HG03521 (cell line): ENCODE measurements at regions not wholly inside any gene's neighbourhood (a gene's known extent, or its start where the extent isn't known, plus 50 kb on each side); places are given as distances from the start of the nearest gene placed in this dataset.
A peak's percentile ranks its signal among the peaks of the same experiment; 100 is the strongest.

Experiments
- ATAC-seq: cut with Tn5 transposase; IDR thresholded peaks from one replicate; pipeline ENCODE4 v1.9.1; 2021; ENCODE audit warnings: mild to moderate bottlenecking, moderate library complexity; ENCODE audit not compliant: unreplicated experiment

DNA sequence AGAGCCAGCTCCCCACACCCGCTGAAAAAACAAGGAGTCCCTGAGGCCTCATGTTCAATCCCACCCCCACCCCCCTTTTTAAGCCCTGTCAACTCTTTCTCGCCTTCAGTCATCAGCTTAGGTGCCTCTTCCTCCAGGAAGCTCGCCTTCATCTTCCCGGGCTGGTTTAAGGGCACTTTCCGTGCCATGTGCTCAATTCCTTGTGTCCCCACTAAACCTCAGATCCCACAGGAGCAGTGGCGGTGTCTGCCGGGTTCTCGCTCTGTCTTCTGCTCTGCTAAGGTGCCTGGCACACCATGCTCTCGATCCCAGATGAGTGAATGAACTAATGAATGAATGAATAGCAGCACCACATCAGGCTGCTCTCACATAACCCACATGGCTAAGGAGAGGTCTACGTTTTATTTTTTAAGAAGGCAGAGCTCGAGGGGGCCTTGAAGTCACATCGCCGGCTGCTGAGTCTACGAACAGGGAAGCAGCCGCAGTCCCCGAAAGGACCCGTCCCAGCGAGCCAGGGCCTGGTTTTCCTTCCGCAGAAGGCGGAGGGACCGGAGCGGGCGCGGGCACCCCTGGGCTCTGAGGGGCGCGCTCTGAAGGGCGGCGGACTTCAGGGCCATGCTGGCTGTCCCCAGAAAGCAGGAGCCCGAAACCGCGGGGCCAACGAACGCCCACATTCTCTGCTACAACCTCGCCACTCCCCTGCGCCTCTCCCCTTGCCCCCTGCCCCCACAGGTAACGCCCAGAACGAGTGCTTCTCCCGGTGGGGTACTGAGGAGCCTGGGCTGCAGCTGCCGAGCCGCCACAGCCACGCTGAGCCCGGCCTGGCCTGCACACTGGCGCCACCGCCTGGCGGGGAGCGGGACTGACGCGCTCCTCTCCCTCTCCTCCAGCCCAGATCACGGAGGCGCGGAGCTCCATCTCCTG is 73.4 kb upstream of the KCNMA1 start:
- ATAC-seq: peak; percentile 92

GRCh38 chr10:77710081-77710551 is 72.5 kb upstream of the KCNMA1 start:
- ATAC-seq: no peak

DNA sequence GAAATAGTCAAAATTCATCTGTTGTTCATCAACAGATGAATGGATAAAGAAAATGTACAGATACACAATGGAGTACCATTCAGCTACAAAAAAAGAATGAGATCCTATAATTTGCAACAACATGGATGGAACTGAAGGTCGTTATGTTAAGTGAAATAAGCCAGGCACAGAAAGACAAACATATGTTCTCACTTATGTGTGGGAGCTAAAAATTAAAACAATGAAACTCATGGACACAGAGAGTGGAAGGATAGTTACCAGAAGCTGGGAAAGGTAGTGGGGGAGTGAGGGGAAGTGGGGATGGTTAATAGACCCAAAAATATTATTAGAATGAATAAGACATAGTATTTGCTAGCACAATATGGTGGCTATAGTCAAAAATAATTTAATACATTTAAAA is 70.0 kb upstream of the KCNMA1 start:
- ATAC-seq: no peak

- ATAC-seq: no peak
Observed at GRCh38 chr10:77702166-77702565, 64.6 kb upstream of the KCNMA1 start.

- no peak for ATAC-seq
Observed at GRCh38 chr10:77700086-77700485, 62.5 kb upstream of the KCNMA1 start.

GRCh38 chr10:77699080-77699645 is 61.6 kb upstream of the KCNMA1 start:
- no peak for ATAC-seq

GRCh38 chr10:77698267-77698931 is 60.8 kb upstream of the KCNMA1 start:
- ATAC-seq: no peak

DNA sequence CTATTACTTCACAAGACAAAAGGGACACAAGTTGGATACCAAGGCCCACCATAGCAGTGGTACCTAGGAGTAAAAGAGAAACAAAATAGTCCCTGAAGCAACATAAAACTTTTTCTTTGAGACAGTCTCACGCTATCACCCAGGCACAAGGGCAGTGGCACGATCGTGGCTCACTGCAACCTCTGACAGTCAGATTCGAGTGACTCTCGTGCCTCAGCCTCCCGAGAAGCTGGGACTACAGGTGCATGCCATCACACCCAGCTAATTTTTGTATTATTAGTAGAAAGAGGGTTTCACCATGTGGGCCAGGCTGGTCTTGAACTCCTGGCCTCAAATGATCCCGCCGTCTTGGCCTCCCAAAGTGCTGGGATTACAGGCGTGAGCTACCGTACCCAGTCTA is 59.0 kb upstream of the KCNMA1 start:
- ATAC-seq: no peak

DNA sequence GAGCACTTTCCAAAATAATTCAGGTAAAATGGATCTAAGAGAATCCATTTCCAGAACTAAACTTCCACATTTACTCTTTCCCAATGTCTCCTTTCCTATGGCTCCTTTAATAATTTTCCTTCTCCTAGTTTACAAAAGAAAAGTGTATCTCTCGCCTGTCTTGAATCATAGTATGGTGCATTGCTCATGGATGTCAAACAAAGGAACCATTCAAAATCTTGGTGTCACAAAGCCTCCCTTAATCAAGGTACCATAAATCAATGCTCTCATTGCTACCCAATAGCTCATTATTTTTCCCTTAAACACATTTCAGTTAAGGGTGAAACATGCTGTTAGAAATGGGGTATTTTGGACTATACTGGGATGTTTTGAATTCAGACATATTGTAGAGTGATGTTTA is 57.6 kb upstream of the KCNMA1 start:
- no peak for ATAC-seq

- ATAC-seq: no peak
Observed at GRCh38 chr10:77692782-77693181, 55.2 kb upstream of the KCNMA1 start.

GRCh38 chr10:77689339-77689738 is 51.7 kb upstream of the KCNMA1 start:
- ATAC-seq: no peak

DNA sequence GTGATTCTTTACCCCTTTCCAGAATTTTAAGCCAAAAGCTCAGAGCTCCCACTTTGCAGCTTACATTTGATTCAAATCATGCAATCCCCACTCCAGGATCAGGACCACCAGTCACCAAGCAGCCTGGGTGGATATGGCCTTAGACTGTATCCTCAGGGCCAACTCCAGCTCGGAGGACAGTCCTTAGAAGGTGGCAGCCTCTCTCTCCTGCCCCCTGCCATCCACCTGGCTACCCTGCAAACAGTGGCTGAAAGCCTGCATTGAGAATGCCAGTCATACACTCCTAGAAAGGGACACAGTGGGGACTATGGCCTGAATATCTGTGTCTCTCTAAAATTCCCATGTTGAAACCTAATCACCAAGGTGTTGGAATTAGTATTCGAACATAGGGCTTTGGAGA is 50.0 kb upstream of the KCNMA1 start:
- no peak for ATAC-seq
